Bronchial epithelial cell (primary cell): ENCODE measurements at regions not wholly inside any gene's neighbourhood (a gene's known extent, or its start where the extent isn't known, plus 50 kb on each side); places are given as distances from the start of the nearest gene placed in this dataset.

Source experiments
- DNase-seq: peaks from one replicate; pipeline ENCODE4 v3.0.0-alpha.2; 2010; ENCODE audit warnings: low read depth
- FAIRE-seq: peaks from 2 replicates; lab custom pipeline; 2011; peaks lifted over from hg19 to GRCh38; lab: Jason Lieb, UNC
- H3K27me3 ChIP-seq: 2 replicates; pipeline ENCODE4 v1.5.1; 2011; ENCODE audit warnings: low read length; ENCODE audit not compliant: control insufficient read depth, insufficient read depth
- H3K36me3 ChIP-seq: 2 replicates; pipeline ENCODE4 v1.5.1; 2011; ENCODE audit warnings: low read length; ENCODE audit not compliant: control insufficient read depth, insufficient read depth
- H3K4me3 ChIP-seq: 2 replicates; pipeline ENCODE4 v1.5.1; 2011; ENCODE audit warnings: mild to moderate bottlenecking, low read depth, low read length, control low read depth
- TF ChIP-seq, protein P1 (sequence below): IDR thresholded peaks from 2 replicates; pipeline ENCODE4 v1.5.1; 2011; ENCODE audit warnings: mild to moderate bottlenecking, moderate library complexity, low read length, control low read depth, inconsistent platforms; ENCODE audit not compliant: insufficient read depth, severe bottlenecking

DNA sequence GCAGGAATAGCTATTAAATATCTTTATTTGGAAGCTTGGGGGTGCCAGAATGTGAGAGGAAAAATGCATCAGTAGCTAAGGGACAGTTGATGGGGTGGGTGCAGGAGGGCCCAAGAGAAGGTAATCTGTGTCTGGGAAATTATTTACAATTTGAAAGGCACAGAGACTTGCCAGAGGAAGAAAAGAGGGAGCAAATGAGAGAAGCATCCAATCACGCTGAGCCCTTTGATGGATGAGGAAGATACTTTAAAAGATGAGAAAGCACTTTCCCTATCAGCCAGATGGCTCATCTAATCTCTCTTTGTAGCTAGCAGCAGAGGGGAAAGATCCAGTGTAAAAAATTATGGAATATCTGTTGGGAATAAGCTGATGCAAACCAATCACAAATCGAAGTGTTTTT lies 57.0 kb upstream of the ABCA1 start:
- Histone ChIP-seq H3K27me3 (no peaks in the 10 kb centered on the region), H3K4me3 (no peak overlapping the region), H3K36me3 (no peaks in the 10 kb centered on the region)
- TF ChIP-seq, protein P1, sequence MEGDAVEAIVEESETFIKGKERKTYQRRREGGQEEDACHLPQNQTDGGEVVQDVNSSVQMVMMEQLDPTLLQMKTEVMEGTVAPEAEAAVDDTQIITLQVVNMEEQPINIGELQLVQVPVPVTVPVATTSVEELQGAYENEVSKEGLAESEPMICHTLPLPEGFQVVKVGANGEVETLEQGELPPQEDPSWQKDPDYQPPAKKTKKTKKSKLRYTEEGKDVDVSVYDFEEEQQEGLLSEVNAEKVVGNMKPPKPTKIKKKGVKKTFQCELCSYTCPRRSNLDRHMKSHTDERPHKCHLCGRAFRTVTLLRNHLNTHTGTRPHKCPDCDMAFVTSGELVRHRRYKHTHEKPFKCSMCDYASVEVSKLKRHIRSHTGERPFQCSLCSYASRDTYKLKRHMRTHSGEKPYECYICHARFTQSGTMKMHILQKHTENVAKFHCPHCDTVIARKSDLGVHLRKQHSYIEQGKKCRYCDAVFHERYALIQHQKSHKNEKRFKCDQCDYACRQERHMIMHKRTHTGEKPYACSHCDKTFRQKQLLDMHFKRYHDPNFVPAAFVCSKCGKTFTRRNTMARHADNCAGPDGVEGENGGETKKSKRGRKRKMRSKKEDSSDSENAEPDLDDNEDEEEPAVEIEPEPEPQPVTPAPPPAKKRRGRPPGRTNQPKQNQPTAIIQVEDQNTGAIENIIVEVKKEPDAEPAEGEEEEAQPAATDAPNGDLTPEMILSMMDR, result no peak
- DNase-seq, result no peak
- FAIRE-seq, result no peak

DNA sequence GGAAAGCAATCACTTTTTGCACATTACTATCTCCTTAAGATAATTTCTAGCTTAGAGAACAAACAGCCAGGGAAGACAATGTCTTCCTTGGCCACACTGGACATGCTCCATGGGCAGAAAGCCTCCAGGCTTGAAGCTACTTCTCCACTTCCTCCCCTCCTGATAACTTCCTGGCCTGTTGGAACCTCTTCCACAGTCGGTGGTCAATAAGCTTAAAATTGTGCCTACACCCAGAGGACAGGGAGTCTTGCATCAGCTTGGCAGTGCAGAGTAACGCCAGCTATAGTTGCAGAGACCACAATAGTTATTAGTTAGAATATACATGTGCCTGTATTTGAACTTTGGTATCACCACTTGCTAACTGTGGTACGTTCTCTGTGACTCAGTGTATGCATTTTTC lies 58.1 kb upstream of the ABCA1 start:
- TF ChIP-seq, protein P1, result no peak
- Histone ChIP-seq H3K4me3 (no peak overlapping the region), H3K36me3 (no peaks in the 10 kb centered on the region), H3K27me3 (no peaks in the 10 kb centered on the region)
- FAIRE-seq (no peak), DNase-seq (no peak)

GRCh38 chr9:104987743-104988142 lies 59.8 kb upstream of the ABCA1 start:
- DNase-seq (peak; percentile 57), FAIRE-seq (no peak)
- H3K4me3 ChIP-seq, result no peak overlapping the region
- no peaks in the 10 kb centered on the region for H3K27me3 ChIP-seq
- TF ChIP-seq, protein P1, result no peak
- H3K36me3 ChIP-seq, result no peaks in the 10 kb centered on the region

DNA sequence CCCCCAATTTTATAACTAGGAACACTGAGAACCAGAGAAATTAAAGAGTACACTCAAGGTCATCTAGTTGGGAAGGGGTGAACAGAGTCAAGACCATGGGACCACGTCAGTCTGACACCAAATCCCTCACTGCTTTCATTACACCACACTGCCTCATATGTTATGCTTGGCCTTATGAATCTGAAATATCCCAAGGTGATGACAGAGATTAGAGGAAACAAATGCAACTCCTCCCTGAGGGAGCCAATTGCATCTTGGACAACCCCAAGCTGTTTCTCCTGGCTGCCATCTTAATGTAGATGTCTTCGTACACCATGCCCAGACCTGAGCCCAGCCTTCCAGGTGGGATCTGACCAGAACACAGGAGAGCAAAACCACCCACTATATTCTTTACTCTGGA lies 60.6 kb upstream of the ABCA1 start:
- no peak for DNase-seq
- Histone ChIP-seq H3K27me3 (no peaks in the 10 kb centered on the region), H3K36me3 (no peaks in the 10 kb centered on the region), H3K4me3 (no peak overlapping the region)
- TF ChIP-seq, protein P1, result no peak
- no peak for FAIRE-seq

DNA sequence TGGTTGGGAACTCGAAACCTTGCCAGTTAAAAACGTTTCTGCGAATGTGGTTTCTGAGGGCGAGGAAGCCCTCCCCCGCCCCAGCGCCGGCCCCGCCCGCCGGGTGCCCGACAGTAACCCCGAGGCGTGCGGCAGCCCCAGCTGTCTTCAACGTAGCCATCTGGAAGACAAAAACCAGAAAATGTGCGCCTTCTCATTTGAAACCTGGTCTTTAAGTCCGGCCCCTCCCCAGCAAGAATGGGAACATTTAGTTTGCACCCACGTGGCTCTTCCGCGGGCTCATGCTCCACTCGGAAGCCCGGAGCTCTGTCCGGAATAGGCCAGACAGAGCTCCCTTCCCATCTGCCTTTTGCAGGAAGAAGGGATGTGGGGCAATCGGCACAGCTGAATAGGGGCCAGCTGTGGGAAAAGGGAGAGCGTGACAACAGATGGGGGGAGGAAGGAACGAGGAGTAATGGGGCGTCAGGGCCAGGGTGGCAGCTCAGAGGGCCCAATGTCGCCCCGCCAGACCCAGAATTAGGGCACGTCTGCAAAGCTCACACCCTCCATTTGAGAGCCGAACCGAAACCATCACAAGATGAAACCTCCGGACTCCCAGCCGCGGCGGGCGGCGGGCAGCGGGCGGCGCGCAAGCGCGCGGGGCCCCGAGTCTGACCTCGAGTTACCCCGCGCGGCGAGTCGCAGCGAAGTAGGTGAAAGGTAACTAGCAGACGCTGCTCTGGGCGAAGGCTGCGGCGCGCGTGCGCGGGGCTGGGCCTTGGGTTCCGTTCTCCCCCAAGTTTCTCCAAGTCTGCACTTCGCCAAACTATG lies 63.4 kb upstream of the ABCA1 start:
- DNase-seq (peak; percentile 55), FAIRE-seq (no peak)
- H3K4me3 ChIP-seq, result peak overlapping the region; percentile 71
- no peaks in the 10 kb centered on the region for H3K36me3 ChIP-seq
- H3K27me3 ChIP-seq, result no peaks in the 10 kb centered on the region
- TF ChIP-seq, protein P1, result no peak

DNA sequence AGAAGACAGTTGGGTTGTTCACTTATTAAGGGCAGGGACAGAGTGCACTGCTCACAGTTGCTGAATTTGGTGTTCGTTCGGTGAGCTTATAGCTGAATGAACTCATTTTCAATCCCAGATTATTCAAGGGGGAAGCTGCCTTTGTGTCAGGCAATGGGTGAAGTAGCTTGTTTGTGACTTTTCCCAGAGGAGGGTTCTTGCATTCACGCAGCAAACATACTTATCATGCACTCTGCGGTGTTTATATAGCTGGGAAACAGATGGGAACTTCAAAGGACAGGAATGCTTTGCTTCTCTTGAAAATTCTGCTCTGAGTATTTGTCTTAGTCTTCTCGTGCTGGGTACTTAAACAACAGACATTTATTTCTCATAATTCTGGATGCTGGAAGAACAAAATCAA lies 64.7 kb upstream of the ABCA1 start:
- Histone ChIP-seq H3K36me3 (no peaks in the 10 kb centered on the region), H3K4me3 (no peak overlapping the region), H3K27me3 (no peaks in the 10 kb centered on the region)
- TF ChIP-seq, protein P1, result no peak
- no peak for FAIRE-seq
- DNase-seq, result no peak
